ENCODE measurements at regions not wholly inside any gene's neighbourhood (a gene's known extent, or its start where the extent isn't known, plus 50 kb on each side); places are given as distances from the start of the nearest gene placed in this dataset.

- no peaks in the 10 kb centered on the region for H3K9me3 Mint-ChIP-seq
- DNase-seq: no peak
- H3K4me3 Mint-ChIP-seq: no peak overlapping the region
- H3K36me3 Mint-ChIP-seq: no peaks in the 10 kb centered on the region
- no peaks in the 10 kb centered on the region for H3K27me3 Mint-ChIP-seq
- POLR2A ChIA-PET: no interaction called here
- no peaks in the 10 kb centered on the region for H3K4me1 Mint-ChIP-seq
- no peak for ATAC-seq (ENCODE audit: low read depth)
- no peak overlapping the region for H3K27ac Mint-ChIP-seq
Measured at GRCh38 chr2:198476007-198476406, 671.6 kb downstream of the PLCL1 start.

GRCh38 chr2:198471291-198471690, 666.9 kb downstream of the PLCL1 start:
- DNase-seq: no peak
- POLR2A ChIA-PET: no interaction called here
- H3K27me3 Mint-ChIP-seq: peaks cover 2% of the 10 kb centered on the region

DNA sequence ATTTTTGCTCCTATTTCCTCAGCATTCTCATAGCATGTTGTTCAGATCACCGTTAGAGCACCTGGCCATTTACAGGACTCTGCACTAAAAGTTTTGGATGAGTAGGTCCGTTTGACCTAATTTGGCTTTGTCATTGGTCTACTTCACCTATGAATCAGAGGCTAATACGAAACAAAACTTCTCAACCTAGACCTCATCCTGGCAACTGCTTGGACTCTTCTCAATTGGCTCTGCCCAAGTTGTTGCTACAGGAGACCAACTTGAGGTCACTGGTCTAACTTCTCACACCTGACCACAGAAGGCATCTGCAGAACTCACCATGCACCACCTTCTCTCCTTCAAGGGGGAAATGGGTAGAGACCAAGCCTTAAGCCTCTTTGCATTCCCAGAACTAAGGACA, 663.7 kb downstream of the PLCL1 start:
- POLR2A ChIA-PET: no interaction called here

More at GRCh38 chr2:198471291-198471690, 666.9 kb downstream of the PLCL1 start:
- ATAC-seq (ENCODE audit: low read depth): no peak
- no peaks in the 10 kb centered on the region for H3K36me3 Mint-ChIP-seq
- no peaks in the 10 kb centered on the region for H3K9me3 Mint-ChIP-seq
- no peaks in the 10 kb centered on the region for H3K4me1 Mint-ChIP-seq
- H3K4me3 Mint-ChIP-seq: no peak overlapping the region
- no peak overlapping the region for H3K27ac Mint-ChIP-seq

GRCh38 chr2:198465970-198466369, 661.6 kb downstream of the PLCL1 start:
- POLR2A ChIA-PET: no interaction called here
- Mint-ChIP-seq H3K4me1 (no peaks in the 10 kb centered on the region), H3K27ac (no peak overlapping the region), H3K4me3 (no peak overlapping the region), H3K9me3 (no peaks in the 10 kb centered on the region), H3K36me3 (no peaks in the 10 kb centered on the region), H3K27me3 (peaks cover 2% of the 10 kb centered on the region)
- DNase-seq: no peak
- ATAC-seq (ENCODE audit: low read depth): no peak

More for the DNA sequence above, 663.7 kb downstream of the PLCL1 start:
- ATAC-seq (ENCODE audit: low read depth) (no peak), DNase-seq (no peak)
- H3K36me3 Mint-ChIP-seq: no peaks in the 10 kb centered on the region
- peaks cover 2% of the 10 kb centered on the region for H3K27me3 Mint-ChIP-seq
- no peak overlapping the region for H3K27ac Mint-ChIP-seq
- no peak overlapping the region for H3K4me3 Mint-ChIP-seq
- H3K4me1 Mint-ChIP-seq: no peaks in the 10 kb centered on the region
- no peaks in the 10 kb centered on the region for H3K9me3 Mint-ChIP-seq

- no peak for ATAC-seq (ENCODE audit: low read depth)
- POLR2A ChIA-PET: no interaction called here
- Mint-ChIP-seq H3K27ac (no peak overlapping the region), H3K9me3 (no peaks in the 10 kb centered on the region), H3K4me3 (no peak overlapping the region), H3K4me1 (no peaks in the 10 kb centered on the region), H3K36me3 (no peaks in the 10 kb centered on the region), H3K27me3 (peaks cover 3% of the 10 kb centered on the region)
- no peak for DNase-seq
Measured at GRCh38 chr2:198456418-198456817, 652.0 kb downstream of the PLCL1 start.

GRCh38 chr2:198453866-198454265, 649.5 kb downstream of the PLCL1 start:
- H3K36me3 Mint-ChIP-seq: no peaks in the 10 kb centered on the region
- H3K4me3 Mint-ChIP-seq: no peak overlapping the region
- no peaks in the 10 kb centered on the region for H3K9me3 Mint-ChIP-seq
- no peak for ATAC-seq (ENCODE audit: low read depth)
- POLR2A ChIA-PET: no interaction called here
- H3K27ac Mint-ChIP-seq: no peak overlapping the region
- no peak for DNase-seq
- H3K4me1 Mint-ChIP-seq: no peaks in the 10 kb centered on the region
- H3K27me3 Mint-ChIP-seq: no peaks in the 10 kb centered on the region

GRCh38 chr2:198452327-198452726, 647.9 kb downstream of the PLCL1 start:
- DNase-seq: no peak
- no peaks in the 10 kb centered on the region for H3K27me3 Mint-ChIP-seq
- no peak overlapping the region for H3K4me3 Mint-ChIP-seq
- no peak overlapping the region for H3K27ac Mint-ChIP-seq
- H3K9me3 Mint-ChIP-seq: no peaks in the 10 kb centered on the region
- POLR2A ChIA-PET: no interaction called here
- H3K4me1 Mint-ChIP-seq: no peaks in the 10 kb centered on the region
- no peak for ATAC-seq (ENCODE audit: low read depth)
- no peaks in the 10 kb centered on the region for H3K36me3 Mint-ChIP-seq

DNA sequence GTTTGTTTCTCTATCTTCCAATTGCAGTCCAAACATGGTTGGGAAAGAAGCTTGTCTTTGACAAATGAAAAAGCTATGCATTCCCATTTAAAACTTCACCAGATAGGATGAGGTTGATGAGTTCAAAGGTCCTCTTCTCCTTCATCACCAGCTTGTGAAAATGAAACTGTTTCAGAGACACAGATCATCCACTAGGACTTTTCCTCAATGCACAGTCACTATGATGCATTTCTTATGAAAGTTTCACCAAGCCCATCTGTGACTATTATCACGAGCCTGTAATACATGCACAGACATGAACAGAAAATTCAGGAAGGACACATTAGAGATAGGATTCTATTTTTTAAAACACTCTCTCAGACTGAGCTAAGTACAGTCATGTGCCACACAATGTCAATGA, 644.4 kb downstream of the PLCL1 start:
- Mint-ChIP-seq H3K27ac (no peak overlapping the region), H3K36me3 (no peaks in the 10 kb centered on the region), H3K27me3 (no peaks in the 10 kb centered on the region), H3K4me3 (no peak overlapping the region), H3K4me1 (no peaks in the 10 kb centered on the region), H3K9me3 (no peaks in the 10 kb centered on the region)
- DNase-seq (no peak), ATAC-seq (ENCODE audit: low read depth) (no peak)
- POLR2A ChIA-PET: no interaction called here

DNA sequence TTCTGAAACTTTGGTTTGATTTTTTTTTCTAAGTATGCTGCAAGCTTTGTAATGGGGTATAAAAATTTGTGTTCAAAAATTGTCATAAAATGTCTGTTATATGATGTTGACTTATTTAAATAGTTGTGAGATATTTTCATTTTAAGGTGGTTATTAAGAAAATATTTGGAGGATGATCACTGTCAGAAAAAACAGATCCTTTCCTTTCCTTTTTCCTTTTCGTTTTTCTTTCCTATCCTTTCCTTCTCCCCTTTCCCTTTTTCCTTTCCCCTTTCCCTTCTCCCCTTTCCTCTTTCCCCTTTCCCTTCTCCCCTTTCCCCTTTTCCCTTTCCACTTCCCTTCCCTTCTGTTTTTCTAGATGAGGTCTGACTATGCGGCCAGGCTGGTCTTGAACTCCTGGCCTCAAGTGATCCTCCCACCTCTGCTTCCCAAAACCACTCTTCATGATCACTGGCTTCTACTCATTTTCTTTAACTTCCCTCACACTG, 640.5 kb downstream of the PLCL1 start:
- Mint-ChIP-seq H3K27me3 (peaks cover 2% of the 10 kb centered on the region), H3K9me3 (no peaks in the 10 kb centered on the region), H3K4me1 (no peaks in the 10 kb centered on the region), H3K4me3 (no peak overlapping the region), H3K36me3 (no peaks in the 10 kb centered on the region), H3K27ac (no peak overlapping the region)
- ATAC-seq (ENCODE audit: low read depth) (no peak), DNase-seq (no peak)
- POLR2A ChIA-PET: no interaction called here

DNA sequence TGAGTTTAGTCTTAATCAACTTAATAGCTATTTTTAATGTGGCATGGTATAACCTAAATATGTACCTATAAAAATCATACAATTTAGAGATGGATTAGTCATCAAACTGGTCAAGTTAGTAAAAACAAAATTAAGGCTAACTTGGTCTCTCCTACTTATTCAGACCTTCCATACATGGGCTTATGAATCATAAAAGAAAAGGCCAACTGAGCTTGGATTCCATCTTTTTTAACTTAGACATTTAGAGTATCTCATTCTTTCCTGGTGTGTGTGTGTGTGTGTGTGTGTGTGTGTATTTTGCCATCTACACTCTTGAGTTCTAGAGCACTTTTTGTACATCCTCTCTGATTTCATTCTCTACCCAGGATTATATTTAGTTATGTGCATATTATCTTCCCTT, 637.5 kb downstream of the PLCL1 start:
- Mint-ChIP-seq H3K4me3 (no peak overlapping the region), H3K9me3 (no peaks in the 10 kb centered on the region), H3K27me3 (peaks cover 2% of the 10 kb centered on the region), H3K36me3 (no peaks in the 10 kb centered on the region), H3K27ac (no peak overlapping the region), H3K4me1 (no peaks in the 10 kb centered on the region)
- no peak for ATAC-seq (ENCODE audit: low read depth)
- POLR2A ChIA-PET: no interaction called here
- DNase-seq: no peak

DNA sequence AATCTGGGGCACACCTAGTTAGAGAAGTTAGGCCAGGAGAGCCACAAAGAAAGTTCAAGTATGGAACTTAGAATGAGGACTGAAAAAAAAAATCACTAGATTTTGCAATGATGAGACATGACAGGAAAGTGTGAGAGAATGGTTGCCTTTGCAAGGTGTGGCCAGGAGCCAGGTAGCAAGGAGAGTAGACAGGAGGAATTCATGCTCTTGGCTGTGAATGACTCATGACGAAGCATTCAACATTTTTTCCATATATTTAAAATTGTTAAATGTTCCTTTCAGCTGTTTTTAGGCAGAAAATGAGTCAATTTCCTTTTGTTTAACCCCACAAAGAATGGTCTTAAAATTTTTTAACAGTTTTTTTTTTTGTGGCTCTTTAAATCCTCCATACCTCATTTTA, 636.9 kb downstream of the PLCL1 start:
- H3K27ac Mint-ChIP-seq: no peak overlapping the region
- H3K9me3 Mint-ChIP-seq: no peaks in the 10 kb centered on the region
- POLR2A ChIA-PET: no interaction called here
- ATAC-seq (ENCODE audit: low read depth) (no peak), DNase-seq (no peak)
- H3K27me3 Mint-ChIP-seq: peaks cover 2% of the 10 kb centered on the region
- H3K4me1 Mint-ChIP-seq: no peaks in the 10 kb centered on the region
- no peaks in the 10 kb centered on the region for H3K36me3 Mint-ChIP-seq
- H3K4me3 Mint-ChIP-seq: no peak overlapping the region

- no peaks in the 10 kb centered on the region for H3K4me1 Mint-ChIP-seq
- POLR2A ChIA-PET: no interaction called here
- no peak for ATAC-seq (ENCODE audit: low read depth)
- no peaks in the 10 kb centered on the region for H3K9me3 Mint-ChIP-seq
- no peak overlapping the region for H3K27ac Mint-ChIP-seq
- no peak overlapping the region for H3K4me3 Mint-ChIP-seq
- H3K36me3 Mint-ChIP-seq: no peaks in the 10 kb centered on the region
- no peak for DNase-seq
- H3K27me3 Mint-ChIP-seq: peaks cover 2% of the 10 kb centered on the region
Measured at GRCh38 chr2:198440833-198441232, 636.4 kb downstream of the PLCL1 start.

GRCh38 chr2:198438331-198438730, 633.9 kb downstream of the PLCL1 start:
- Mint-ChIP-seq H3K27ac (no peak overlapping the region), H3K4me3 (no peak overlapping the region), H3K36me3 (no peaks in the 10 kb centered on the region), H3K9me3 (no peaks in the 10 kb centered on the region), H3K27me3 (peaks cover 4% of the 10 kb centered on the region), H3K4me1 (no peaks in the 10 kb centered on the region)
- POLR2A ChIA-PET: no interaction called here
- no peak for DNase-seq
- no peak for ATAC-seq (ENCODE audit: low read depth)

DNA sequence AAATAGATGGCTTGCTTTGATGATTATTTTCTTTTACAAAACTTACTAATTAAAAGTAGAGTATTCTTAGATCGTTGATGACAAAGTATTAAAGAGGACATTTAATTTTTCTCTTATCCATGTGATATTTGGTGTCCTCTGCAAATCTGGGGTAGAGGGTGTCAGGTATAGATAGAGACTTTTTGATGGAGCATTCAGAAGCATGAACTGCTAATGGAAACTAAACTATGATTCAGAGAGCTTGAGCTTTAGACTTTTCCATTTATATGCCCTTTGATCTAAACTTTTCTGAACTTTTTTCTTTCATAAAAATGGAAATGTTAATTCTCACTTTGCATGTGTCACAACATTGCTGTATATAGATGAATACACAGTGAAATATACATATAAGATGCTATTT, 619.7 kb downstream of the PLCL1 start:
- no peaks in the 10 kb centered on the region for H3K27me3 Mint-ChIP-seq
- H3K4me1 Mint-ChIP-seq: no peaks in the 10 kb centered on the region
- H3K4me3 Mint-ChIP-seq: no peak overlapping the region
- no peaks in the 10 kb centered on the region for H3K9me3 Mint-ChIP-seq
- no peak overlapping the region for H3K27ac Mint-ChIP-seq
- no peak for DNase-seq
- POLR2A ChIA-PET: no interaction called here
- no peak for ATAC-seq (ENCODE audit: low read depth)
- no peaks in the 10 kb centered on the region for H3K36me3 Mint-ChIP-seq

DNA sequence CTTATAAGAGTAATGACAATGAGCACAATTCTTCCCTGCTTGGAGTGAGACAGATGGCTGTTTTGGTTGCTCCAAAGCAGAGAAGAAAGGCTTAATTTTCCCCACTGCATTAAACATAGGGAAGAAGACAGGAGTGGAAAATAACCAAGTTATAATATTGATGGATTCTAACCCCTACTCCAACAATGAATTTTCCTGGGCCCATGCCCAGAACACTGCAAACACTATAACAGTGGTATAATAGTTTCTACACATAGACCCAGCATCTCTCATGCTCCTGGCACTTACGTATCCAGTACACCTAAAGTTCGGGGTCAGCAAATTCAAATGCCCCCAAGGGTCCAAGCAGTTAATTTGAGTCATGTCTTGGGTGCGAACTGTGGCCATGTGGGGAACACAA, 613.4 kb downstream of the PLCL1 start:
- Mint-ChIP-seq H3K27me3 (no peaks in the 10 kb centered on the region), H3K27ac (no peak overlapping the region), H3K36me3 (no peaks in the 10 kb centered on the region), H3K4me1 (no peaks in the 10 kb centered on the region), H3K4me3 (no peak overlapping the region), H3K9me3 (no peaks in the 10 kb centered on the region)
- ATAC-seq (ENCODE audit: low read depth) (no peak), DNase-seq (no peak)
- POLR2A ChIA-PET: no interaction called here

All from activated naive CD8-positive, alpha-beta T cell treated with anti-CD3 and anti-CD28 coated beads, Interleukin-2, amount 10 ng/mL, durations not matched to agents 7 days and 5 days (primary cell).